B cell (primary cell): ENCODE measurements at regions not wholly inside any gene's neighbourhood (a gene's known extent, or its start where the extent isn't known, plus 50 kb on each side); places are given as distances from the start of the nearest gene placed in this dataset.

Experiments used
- ATAC-seq: fragments of 200-7000 bp; cut with Tn5 transposase; one replicate; pipeline ENCODE4 v1.10.0; 2021; ENCODE audit warnings: low read depth, mild to moderate bottlenecking, moderate number of reproducible peaks, moderate library complexity
- CTCF ChIA-PET: fragments of 350-600 bp; sonication (Branson Sonifier 250); formaldehyde crosslinking; loops from one replicate; lab custom pipeline; 2021; ENCODE audit warnings: antibody characterized with exemption, inconsistent platforms; lab: Charles Lee
- POLR2A ChIA-PET: fragments of 350-600 bp; sonication (Branson Sonifier 250); formaldehyde crosslinking; loops from one replicate; lab custom pipeline; 2021; ENCODE audit warnings: antibody characterized with exemption; lab: Charles Lee
- DNase-seq: peaks from one replicate; pipeline ENCODE4 v3.0.0; 2013
- H2AFZ ChIP-seq: 2 replicates; pipeline ENCODE4 v1.6.1; 2012; ENCODE audit warnings: mild to moderate bottlenecking, low read depth, low read length; ENCODE audit not compliant: insufficient read depth, poor library complexity, severe bottlenecking
- H3K27ac ChIP-seq, 2 donors: 1 replicate in 1 of 2; 2 replicates in 1 of 2; pipeline ENCODE4 v1.5.1; 2012 to 2013; ENCODE audit warnings: low read length in 2 of 2, mild to moderate bottlenecking in 2 of 2, moderate library complexity in 1 of 2
- H3K27me3 ChIP-seq, 4 experiments: fragments of 200-600 bp in 1 of 4; sonication (generic) in 1 of 4; replicated peaks in 1 of 4; 1 replicate in 2 of 4; 2 replicates in 2 of 4; pipeline versions ENCODE4 v1.6.1 to v1.7.0; 2013 to 2016; ENCODE audit warnings: low read length in 3 of 4, mild to moderate bottlenecking in 2 of 4, mixed read lengths in 1 of 4, moderate library complexity in 1 of 4; ENCODE audit not compliant: insufficient read depth in 4 of 4, control insufficient read depth in 3 of 4; ENCODE audit errors: control extremely low read depth in 1 of 4
- H3K36me3 ChIP-seq, 2 experiments: replicated peaks in 1 of 2; 1 replicate in 1 of 2; 2 replicates in 1 of 2; pipeline versions ENCODE4 v1.6.1 to v1.7.1; 2013; ENCODE audit warnings: low read length in 1 of 2; ENCODE audit not compliant: insufficient read depth in 2 of 2, control insufficient read depth in 1 of 2; ENCODE audit errors: control extremely low read depth in 1 of 2, extremely low read depth in 1 of 2
- H3K4me1 ChIP-seq, 2 donors: fragments of 200-600 bp in 1 of 2; sonication (generic) in 1 of 2; 1 replicate in 1 of 2; 2 replicates in 1 of 2; pipeline versions ENCODE4 v1.5.1 to v1.6.1; 2013 to 2017; ENCODE audit warnings: low read length in 2 of 2; ENCODE audit not compliant: control insufficient read depth in 2 of 2, insufficient read depth in 2 of 2
- H3K4me2 ChIP-seq: replicated peaks from 2 replicates; pipeline ENCODE3; 2012; ENCODE audit warnings: mild to moderate bottlenecking, low read depth, low read length; ENCODE audit not compliant: poor library complexity, severe bottlenecking
- H3K4me3 ChIP-seq, 5 experiments: fragments of 200-600 bp in 1 of 5; sonication (generic) in 1 of 5; 1 replicate in 3 of 5; 2 replicates in 2 of 5; pipeline versions ENCODE4 v1.5.1 to v1.7.0; 2011 to 2016; ENCODE audit warnings: low read length in 4 of 5, mild to moderate bottlenecking in 4 of 5, low read depth in 2 of 5, control low read depth in 1 of 5, moderate library complexity in 1 of 5; ENCODE audit not compliant: insufficient read depth in 1 of 5; ENCODE audit errors: control extremely low read depth in 1 of 5, extremely low read depth in 1 of 5
- H3K79me2 ChIP-seq: fragments of 200-600 bp; sonication (generic); one replicate; pipeline ENCODE4 v1.6.0; 2016; ENCODE audit warnings: low read length; ENCODE audit not compliant: control insufficient read depth, insufficient read depth
- H3K9ac ChIP-seq: fragments of 200-600 bp; sonication (generic); 2 replicates; pipeline ENCODE4 v1.6.1; 2017; ENCODE audit warnings: mild to moderate bottlenecking, low read length, moderate library complexity
- H3K9me3 ChIP-seq, 3 donors: one replicate each; pipeline versions ENCODE4 v1.6.1 to v1.7.1; 2013; ENCODE audit warnings: low read length in 2 of 3; ENCODE audit not compliant: control insufficient read depth in 2 of 3, insufficient read depth in 1 of 3; ENCODE audit errors: control extremely low read depth in 1 of 3
- H4K20me1 ChIP-seq: 2 replicates; pipeline ENCODE4 v1.6.0; 2012; ENCODE audit warnings: mild to moderate bottlenecking, low read length; ENCODE audit not compliant: insufficient read depth, control insufficient read depth, poor library complexity, severe bottlenecking
- H3K27ac Mint-ChIP-seq: one replicate; pipeline ENCODE4 v1.8.0; 2021; ENCODE audit warnings: mixed read lengths
- H3K27me3 Mint-ChIP-seq: one replicate; pipeline ENCODE4 v1.8.0; 2021; ENCODE audit warnings: mixed read lengths
- H3K4me1 Mint-ChIP-seq: one replicate; pipeline ENCODE4 v1.8.0; 2021; ENCODE audit warnings: mixed read lengths
- H3K4me3 Mint-ChIP-seq: one replicate; pipeline ENCODE4 v1.8.0; 2021; ENCODE audit warnings: mixed read lengths
- H3K9me3 Mint-ChIP-seq: one replicate; pipeline ENCODE4 v1.8.0; 2022; ENCODE audit warnings: mixed read lengths; ENCODE audit not compliant: insufficient read depth
- EZH2 ChIP-seq: IDR thresholded peaks from 2 replicates; pipeline ENCODE4 v1.6.1; 2012; ENCODE audit warnings: borderline replicate concordance, low read depth, mild to moderate bottlenecking, moderate library complexity, low read length; ENCODE audit not compliant: insufficient read depth, poor library complexity, severe bottlenecking
- WGBS: methylation state at CpG from one replicate; pipeline ENCODE4 v1.1.5; 2013; ENCODE audit warnings: missing lambda C conversion rate; ENCODE audit not compliant: insufficient coverage; 5-methylcytosine and 5-hydroxymethylcytosine counted together
- intact Hi-C: fragments of 100-400 bp; cut with micrococcal nuclease; formaldehyde crosslinking; loops from one replicate; pipeline ENCODE4 v1.10.0; 2022
- TF ChIP-seq, protein P1 (sequence below): fragments of 200-600 bp; IDR thresholded peaks from one replicate; pipeline ENCODE4 v1.8.0; 2022; ENCODE audit warnings: antibody characterized with exemption, mild to moderate bottlenecking

DNA sequence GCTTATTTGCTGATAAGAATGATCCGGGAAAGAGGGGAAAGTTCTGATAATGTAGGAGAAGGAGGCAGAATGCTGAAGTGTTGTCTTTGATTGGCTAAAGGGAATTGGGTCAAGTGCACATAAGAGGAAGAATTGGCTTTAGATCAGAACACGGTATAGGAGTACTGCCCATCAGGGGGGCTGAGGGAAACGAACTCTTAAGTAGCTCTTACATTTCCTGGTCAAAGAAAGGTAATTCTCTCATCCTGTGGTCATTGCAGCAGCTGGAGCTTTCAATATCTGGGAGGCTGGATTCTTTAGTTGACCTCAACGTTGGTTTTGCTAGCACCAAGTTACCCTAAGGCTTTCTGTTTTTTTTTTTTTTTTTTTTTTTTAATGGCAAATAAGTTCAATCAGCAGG is 178.7 kb upstream of the NR3C1 start:
- H3K27ac ChIP-seq = no peak overlapping the region
- peaks cover 13 to 14% of the 10 kb centered on the region in 2 donors for H3K4me1 ChIP-seq
- H3K4me2 ChIP-seq = no peak overlapping the region
- ATAC-seq (no peak), DNase-seq (no peak)
- no peaks in the 10 kb centered on the region for H3K36me3 ChIP-seq
- peak overlapping the region; percentile 59 for H2AFZ ChIP-seq
- H3K79me2 ChIP-seq = no peaks in the 10 kb centered on the region
- H3K27me3 Mint-ChIP-seq = no peaks in the 10 kb centered on the region
- CTCF ChIA-PET = interaction anchor here (0.7 kb wide), 1 partner anchor 20 kb away, joined by 3 read pairs; no protein-coding TSS in a partner anchor
- no peak overlapping the region for H3K27ac Mint-ChIP-seq
- POLR2A ChIA-PET = no interaction called here
- H3K4me1 Mint-ChIP-seq = peaks cover 18% of the 10 kb centered on the region
- WGBS = 93% methylated on average over 3 of the region's 4 CpGs
- no peaks in the 10 kb centered on the region for H3K27me3 ChIP-seq
- no peaks in the 10 kb centered on the region for H4K20me1 ChIP-seq
- no peak overlapping the region for H3K4me3 ChIP-seq
- intact Hi-C loops = loop anchor here (10.0 kb wide), 1 partner anchor 577 kb away; no protein-coding TSS in a partner anchor
- H3K9me3 ChIP-seq = no peaks in the 10 kb centered on the region
- no peak overlapping the region for H3K9ac ChIP-seq
- H3K4me3 Mint-ChIP-seq = no peak overlapping the region
- no peaks in the 10 kb centered on the region for H3K9me3 Mint-ChIP-seq
- no peak for TF ChIP-seq EZH2
- TF ChIP-seq, protein P1, sequence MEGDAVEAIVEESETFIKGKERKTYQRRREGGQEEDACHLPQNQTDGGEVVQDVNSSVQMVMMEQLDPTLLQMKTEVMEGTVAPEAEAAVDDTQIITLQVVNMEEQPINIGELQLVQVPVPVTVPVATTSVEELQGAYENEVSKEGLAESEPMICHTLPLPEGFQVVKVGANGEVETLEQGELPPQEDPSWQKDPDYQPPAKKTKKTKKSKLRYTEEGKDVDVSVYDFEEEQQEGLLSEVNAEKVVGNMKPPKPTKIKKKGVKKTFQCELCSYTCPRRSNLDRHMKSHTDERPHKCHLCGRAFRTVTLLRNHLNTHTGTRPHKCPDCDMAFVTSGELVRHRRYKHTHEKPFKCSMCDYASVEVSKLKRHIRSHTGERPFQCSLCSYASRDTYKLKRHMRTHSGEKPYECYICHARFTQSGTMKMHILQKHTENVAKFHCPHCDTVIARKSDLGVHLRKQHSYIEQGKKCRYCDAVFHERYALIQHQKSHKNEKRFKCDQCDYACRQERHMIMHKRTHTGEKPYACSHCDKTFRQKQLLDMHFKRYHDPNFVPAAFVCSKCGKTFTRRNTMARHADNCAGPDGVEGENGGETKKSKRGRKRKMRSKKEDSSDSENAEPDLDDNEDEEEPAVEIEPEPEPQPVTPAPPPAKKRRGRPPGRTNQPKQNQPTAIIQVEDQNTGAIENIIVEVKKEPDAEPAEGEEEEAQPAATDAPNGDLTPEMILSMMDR = no peak

DNA sequence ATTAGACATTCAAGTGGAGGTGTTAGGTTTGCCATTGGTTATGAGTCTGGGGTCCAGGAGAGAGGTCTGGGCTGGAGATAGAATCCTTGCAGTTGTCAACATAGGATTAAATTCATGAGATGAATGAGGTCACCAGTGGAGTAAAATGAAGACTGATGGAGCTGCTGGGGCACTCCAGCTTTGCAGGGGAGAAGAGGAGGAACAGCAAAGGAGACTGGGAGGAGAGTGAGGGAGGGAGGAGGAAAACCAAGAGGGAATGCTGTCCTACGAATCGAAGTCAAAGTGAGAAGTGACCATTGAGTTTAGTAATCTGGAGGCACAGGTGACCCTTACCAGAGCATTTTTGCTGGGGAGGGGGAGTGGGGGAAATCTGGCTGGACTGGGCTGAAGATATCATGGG is 178.2 kb upstream of the NR3C1 start:
- Histone ChIP-seq H3K36me3 (no peaks in the 10 kb centered on the region), H2AFZ (no peak overlapping the region), H4K20me1 (no peaks in the 10 kb centered on the region), H3K9me3 (no peaks in the 10 kb centered on the region), H3K79me2 (no peaks in the 10 kb centered on the region), H3K27ac (no peak overlapping the region), H3K4me3 (no peak overlapping the region), H3K27me3 (no peaks in the 10 kb centered on the region), H3K9ac (no peak overlapping the region), H3K4me2 (no peak overlapping the region), H3K4me1 (peaks cover 13 to 14% of the 10 kb centered on the region in 2 donors)
- DNase-seq = no peak
- peaks cover 18% of the 10 kb centered on the region for H3K4me1 Mint-ChIP-seq
- ChIA-PET CTCF (interaction anchor here (0.7 kb wide), 1 partner anchor 20 kb away, joined by 3 read pairs; no protein-coding TSS in a partner anchor), POLR2A (no interaction called here)
- TF ChIP-seq, protein P1 = no peak
- no peak for TF ChIP-seq EZH2
- no peaks in the 10 kb centered on the region for H3K9me3 Mint-ChIP-seq
- H3K27ac Mint-ChIP-seq = no peak overlapping the region
- ATAC-seq = no peak
- H3K27me3 Mint-ChIP-seq = no peaks in the 10 kb centered on the region
- intact Hi-C loops = loop anchor here (10.0 kb wide), 1 partner anchor 577 kb away; no protein-coding TSS in a partner anchor
- WGBS = 100% methylated on average over 2 of the region's 2 CpGs
- H3K4me3 Mint-ChIP-seq = no peak overlapping the region
